ENCODE measurements at regions not wholly inside any gene's neighbourhood (a gene's known extent, or its start where the extent isn't known, plus 50 kb on each side); places are given as distances from the start of the nearest gene placed in this dataset.

GRCh38 chr3:168990134-168990533 lies 673.4 kb downstream of the MECOM start:
- H3K27me3 ChIP-seq (ENCODE audit: control insufficient read depth, insufficient read depth, low read length), result no peaks in the 10 kb centered on the region
- no peak overlapping the region for H3K4me3 ChIP-seq (ENCODE audit: low read depth, low read length)
- CTCF ChIA-PET, result no interaction called here
- POLR2A ChIA-PET, result no interaction called here
- no peak for TF ChIP-seq CTCF (IDR thresholded peaks at IDR 0.05; ENCODE audit: insufficient read depth, low read depth, low read length)
- H3K36me3 ChIP-seq (ENCODE audit: control insufficient read depth, insufficient read depth, low read length), result no peaks in the 10 kb centered on the region
- DNase-seq (ENCODE audit: low read depth), result no peak

GRCh38 chr3:168989396-168989795 lies 674.1 kb downstream of the MECOM start:
- Histone ChIP-seq H3K4me3 (ENCODE audit: low read depth, low read length) (no peak overlapping the region), H3K36me3 (ENCODE audit: control insufficient read depth, insufficient read depth, low read length) (no peaks in the 10 kb centered on the region), H3K27me3 (ENCODE audit: control insufficient read depth, insufficient read depth, low read length) (no peaks in the 10 kb centered on the region)
- no peak for TF ChIP-seq CTCF (IDR thresholded peaks at IDR 0.05; ENCODE audit: insufficient read depth, low read depth, low read length)
- no peak for DNase-seq (ENCODE audit: low read depth)
- ChIA-PET CTCF (no interaction called here), POLR2A (no interaction called here)

- Histone ChIP-seq H3K36me3 (ENCODE audit: control insufficient read depth, insufficient read depth, low read length) (no peaks in the 10 kb centered on the region), H3K4me3 (ENCODE audit: low read depth, low read length) (no peak overlapping the region), H3K27me3 (ENCODE audit: control insufficient read depth, insufficient read depth, low read length) (no peaks in the 10 kb centered on the region)
- TF ChIP-seq CTCF (IDR thresholded peaks at IDR 0.05; ENCODE audit: insufficient read depth, low read depth, low read length), result no peak
- ChIA-PET CTCF (no interaction called here), POLR2A (no interaction called here)
- no peak for DNase-seq (ENCODE audit: low read depth)
Measured at GRCh38 chr3:168988853-168989252, 674.7 kb downstream of the MECOM start.

- H3K36me3 ChIP-seq (ENCODE audit: control insufficient read depth, insufficient read depth, low read length), result no peaks in the 10 kb centered on the region
- CTCF ChIA-PET, result interaction anchor here (1.8 kb wide), 1 partner anchor 56 kb away, joined by 5 read pairs; no protein-coding TSS in a partner anchor
- H3K27me3 ChIP-seq (ENCODE audit: control insufficient read depth, insufficient read depth, low read length), result no peaks in the 10 kb centered on the region
- POLR2A ChIA-PET, result no interaction called here
- DNase-seq (ENCODE audit: low read depth), result no peak
- H3K4me3 ChIP-seq (ENCODE audit: low read depth, low read length), result no peak overlapping the region
- no peak for TF ChIP-seq CTCF (IDR thresholded peaks at IDR 0.05; ENCODE audit: insufficient read depth, low read depth, low read length)
Measured at GRCh38 chr3:168984872-168985271, 678.6 kb downstream of the MECOM start.

- DNase-seq (ENCODE audit: low read depth), result no peak
- TF ChIP-seq CTCF (IDR thresholded peaks at IDR 0.05; ENCODE audit: insufficient read depth, low read depth, low read length), result no peak
- ChIA-PET POLR2A (no interaction called here), CTCF (no interaction called here)
- no peak overlapping the region for H3K4me3 ChIP-seq (ENCODE audit: low read depth, low read length)
- no peaks in the 10 kb centered on the region for H3K27me3 ChIP-seq (ENCODE audit: control insufficient read depth, insufficient read depth, low read length)
- H3K36me3 ChIP-seq (ENCODE audit: control insufficient read depth, insufficient read depth, low read length), result no peaks in the 10 kb centered on the region
Measured at GRCh38 chr3:168983046-168983445, 680.5 kb downstream of the MECOM start.

Data from BJ (cell line).